NB4 (cell line): ENCODE measurements at regions not wholly inside any gene's neighbourhood (a gene's known extent, or its start where the extent isn't known, plus 50 kb on each side); places are given as distances from the start of the nearest gene placed in this dataset.
A peak's percentile ranks its signal among the peaks of the same experiment; 100 is the strongest.

Experiments used
- DNase-seq: peaks from one replicate; pipeline ENCODE4 v3.0.0; 2010; ENCODE audit warnings: low read depth
- H3K4me3 ChIP-seq: one replicate; pipeline ENCODE4 v1.5.1; 2011; ENCODE audit warnings: mild to moderate bottlenecking, low read depth, low read length, moderate library complexity
- CTCF ChIP-seq: IDR thresholded peaks from one replicate; pipeline ENCODE4 v1.5.1; 2012; ENCODE audit warnings: low read depth, low read length
- MYC ChIP-seq: IDR thresholded peaks from 2 replicates; pipeline ENCODE4 v1.6.1; 2011; ENCODE audit warnings: low read depth, low read length
- POLR2A ChIP-seq: IDR thresholded peaks from 2 replicates; pipeline ENCODE4 v1.6.1; 2011; ENCODE audit warnings: mild to moderate bottlenecking; ENCODE audit not compliant: insufficient read length; ENCODE audit errors: extremely low read depth
- TF ChIP-seq, protein P1 (sequence below): IDR thresholded peaks from 2 replicates; pipeline ENCODE4 v1.6.1; 2011; ENCODE audit warnings: low read depth, low read length

DNA sequence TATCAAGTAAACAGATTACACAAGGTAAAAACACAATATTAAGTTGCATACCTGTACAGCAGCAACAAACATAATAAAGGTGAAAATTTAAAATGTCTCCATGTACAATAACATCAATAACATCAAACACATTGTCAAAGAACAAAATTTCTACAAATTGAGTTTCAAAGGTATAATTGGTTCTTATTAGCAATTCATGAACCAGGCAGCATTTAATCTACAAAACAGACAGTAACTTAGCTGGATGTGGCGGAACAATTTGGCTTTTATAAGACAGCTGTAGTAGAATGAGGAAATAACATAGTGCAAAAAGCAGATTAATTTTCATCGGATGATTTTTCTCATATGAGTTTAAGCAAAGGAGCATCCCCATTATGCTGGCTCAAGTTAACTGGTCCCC is 1176.8 kb downstream of the EFNA5 start:
- DNase-seq, result no peak
- TF ChIP-seq MYC (no peak), CTCF (no peak), POLR2A (no peak)
- TF ChIP-seq, protein P1, sequence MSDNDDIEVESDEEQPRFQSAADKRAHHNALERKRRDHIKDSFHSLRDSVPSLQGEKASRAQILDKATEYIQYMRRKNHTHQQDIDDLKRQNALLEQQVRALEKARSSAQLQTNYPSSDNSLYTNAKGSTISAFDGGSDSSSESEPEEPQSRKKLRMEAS, result no peak
- H3K4me3 ChIP-seq, result no peak overlapping the region

GRCh38 chr5:106489004-106489403 is 1181.7 kb downstream of the EFNA5 start:
- TF ChIP-seq CTCF (no peak), MYC (no peak), POLR2A (no peak)
- TF ChIP-seq, protein P1, result no peak
- DNase-seq, result no peak
- H3K4me3 ChIP-seq, result no peak overlapping the region

DNA sequence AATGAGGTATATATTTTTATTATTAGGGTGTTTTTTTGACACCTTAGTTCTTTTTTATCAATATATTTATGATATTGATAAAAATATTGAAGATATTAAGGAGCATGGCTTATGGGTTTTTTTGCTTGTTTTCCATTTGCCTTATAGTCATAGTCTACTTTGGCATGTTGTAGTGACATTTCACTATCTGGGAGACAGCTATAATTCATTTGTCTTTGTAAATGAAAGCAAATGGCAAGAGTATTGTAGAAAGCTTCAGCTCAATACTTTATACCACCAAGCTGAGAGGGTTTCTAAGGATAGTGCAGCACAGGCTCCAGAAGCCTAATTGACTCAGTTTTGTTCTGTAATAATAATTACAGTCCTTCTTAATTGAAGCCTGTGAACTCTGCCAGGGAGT is 1182.3 kb downstream of the EFNA5 start:
- TF ChIP-seq MYC (no peak), CTCF (no peak), POLR2A (no peak)
- TF ChIP-seq, protein P1, result no peak
- DNase-seq, result no peak
- H3K4me3 ChIP-seq, result no peak overlapping the region

- H3K4me3 ChIP-seq, result no peak overlapping the region
- TF ChIP-seq POLR2A (no peak), CTCF (no peak), MYC (no peak)
- TF ChIP-seq, protein P1, result no peak
- DNase-seq, result peak; percentile 2
These were observed 1189.4 kb downstream of the EFNA5 start for GRCh38 chr5:106481374-106481773.

DNA sequence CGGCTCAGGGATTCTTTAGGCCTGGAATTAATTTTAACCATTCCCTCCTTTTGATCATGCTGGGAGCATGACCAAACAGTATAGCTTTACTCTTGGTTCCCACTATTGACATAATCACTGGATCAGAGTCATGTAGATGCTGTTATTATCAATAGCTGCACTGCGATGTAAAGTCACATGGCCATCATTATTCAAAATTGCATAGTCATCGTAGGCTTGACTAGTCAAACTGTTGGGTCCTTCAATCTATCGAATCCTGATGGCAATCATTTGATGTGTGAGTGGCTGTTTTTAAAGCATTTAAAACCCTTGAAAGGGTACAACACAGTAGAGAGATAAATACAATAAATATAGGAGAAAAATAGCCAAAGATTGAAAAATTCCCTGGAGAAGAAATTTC is 1194.1 kb downstream of the EFNA5 start:
- no peak for DNase-seq
- no peak overlapping the region for H3K4me3 ChIP-seq
- TF ChIP-seq, protein P1, result no peak
- no peak for TF ChIP-seq POLR2A
- no peak for TF ChIP-seq MYC
- no peak for TF ChIP-seq CTCF

- TF ChIP-seq CTCF (no peak), MYC (no peak), POLR2A (no peak)
- TF ChIP-seq, protein P1, result no peak
- DNase-seq, result no peak
- H3K4me3 ChIP-seq, result no peak overlapping the region
These were observed 1196.7 kb downstream of the EFNA5 start for GRCh38 chr5:106474066-106474465.
